DMS153 treated with DMSO at 0.1 percent for 48 hours (cell line): ENCODE measurements at regions not wholly inside any gene's neighbourhood (a gene's known extent, or its start where the extent isn't known, plus 50 kb on each side); places are given as distances from the start of the nearest gene placed in this dataset.
A peak's percentile ranks its signal among the peaks of the same experiment; 100 is the strongest.

Source experiments
- DNase-seq: peaks from one replicate; lab custom pipeline; 2025; ENCODE audit not compliant: unreplicated experiment; lab: John Stamatoyannopoulos, UW

DNA sequence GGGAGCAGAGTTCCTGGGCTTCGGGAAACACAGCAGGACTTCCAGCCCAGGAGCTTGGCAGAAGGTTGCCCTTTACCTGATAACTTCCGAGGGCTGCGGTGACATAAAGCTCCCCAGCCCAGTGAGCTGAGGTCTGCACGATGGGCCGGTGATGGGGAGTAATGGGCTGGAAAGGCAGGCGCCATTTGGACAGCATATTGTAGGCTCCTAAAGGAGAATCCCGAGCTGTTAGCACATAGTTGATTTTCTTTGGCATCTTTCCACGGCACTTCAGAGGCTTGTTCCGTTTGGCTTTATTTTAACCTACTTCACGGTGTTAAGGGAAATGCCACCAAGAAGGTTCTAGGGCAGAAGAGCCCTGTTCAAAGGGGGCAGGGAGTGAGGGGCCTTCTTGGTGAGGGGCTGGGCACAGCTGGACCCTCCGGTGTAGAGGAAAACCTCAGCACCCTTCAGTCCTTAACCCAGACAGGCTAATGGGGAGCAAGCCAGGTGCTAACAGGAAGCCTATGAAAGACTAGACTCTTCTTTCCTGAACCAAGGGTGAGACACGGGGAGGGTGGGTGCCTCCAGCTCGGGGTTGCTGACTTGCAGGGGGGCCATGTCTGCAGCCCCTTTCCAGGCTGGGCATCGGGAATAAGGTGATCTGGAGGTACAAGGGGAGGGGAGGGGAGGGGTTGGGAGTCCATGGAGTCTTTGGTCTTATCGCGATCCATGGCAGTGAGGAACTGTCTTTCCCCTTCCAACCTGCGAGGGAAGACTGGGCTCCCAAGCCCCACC is 347.7 kb downstream of the GLRX3 start:
- DNase-seq, result no peak

DNA sequence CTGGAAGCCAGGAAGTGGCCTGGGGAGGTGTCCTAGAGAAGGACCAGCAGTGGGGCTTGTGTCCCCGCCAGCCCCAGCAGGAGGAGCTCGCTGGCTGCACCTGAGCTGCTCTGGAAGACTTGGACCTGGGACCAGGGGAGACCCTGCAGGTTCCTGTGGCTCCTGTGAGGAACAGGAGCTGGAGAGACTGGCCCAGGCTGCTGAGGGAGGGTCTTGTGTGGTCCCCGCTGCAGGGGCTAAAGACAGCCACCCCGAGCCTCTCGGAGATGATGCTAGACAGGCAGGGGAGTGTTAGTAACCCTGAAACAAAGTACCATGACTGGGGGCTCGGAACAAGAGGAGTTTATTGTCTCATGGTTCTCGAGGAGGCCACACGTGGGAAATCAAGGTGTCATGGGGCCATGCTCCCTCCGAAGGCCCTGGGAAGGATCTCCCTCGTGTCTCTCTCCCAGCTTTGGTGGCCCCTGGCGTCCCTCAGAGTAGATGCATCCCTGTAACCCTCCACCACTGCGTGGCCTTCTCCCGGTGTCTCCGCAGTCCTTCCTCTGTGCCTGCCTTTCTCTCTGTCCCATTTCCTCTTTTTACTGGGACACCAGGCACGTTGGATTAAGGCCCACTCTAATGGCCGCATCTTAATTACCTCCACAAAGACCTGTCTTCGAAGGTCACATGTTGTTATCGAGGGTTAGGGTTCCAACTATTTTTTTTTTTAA is 348.4 kb downstream of the GLRX3 start:
- DNase-seq, result no peak

DNA sequence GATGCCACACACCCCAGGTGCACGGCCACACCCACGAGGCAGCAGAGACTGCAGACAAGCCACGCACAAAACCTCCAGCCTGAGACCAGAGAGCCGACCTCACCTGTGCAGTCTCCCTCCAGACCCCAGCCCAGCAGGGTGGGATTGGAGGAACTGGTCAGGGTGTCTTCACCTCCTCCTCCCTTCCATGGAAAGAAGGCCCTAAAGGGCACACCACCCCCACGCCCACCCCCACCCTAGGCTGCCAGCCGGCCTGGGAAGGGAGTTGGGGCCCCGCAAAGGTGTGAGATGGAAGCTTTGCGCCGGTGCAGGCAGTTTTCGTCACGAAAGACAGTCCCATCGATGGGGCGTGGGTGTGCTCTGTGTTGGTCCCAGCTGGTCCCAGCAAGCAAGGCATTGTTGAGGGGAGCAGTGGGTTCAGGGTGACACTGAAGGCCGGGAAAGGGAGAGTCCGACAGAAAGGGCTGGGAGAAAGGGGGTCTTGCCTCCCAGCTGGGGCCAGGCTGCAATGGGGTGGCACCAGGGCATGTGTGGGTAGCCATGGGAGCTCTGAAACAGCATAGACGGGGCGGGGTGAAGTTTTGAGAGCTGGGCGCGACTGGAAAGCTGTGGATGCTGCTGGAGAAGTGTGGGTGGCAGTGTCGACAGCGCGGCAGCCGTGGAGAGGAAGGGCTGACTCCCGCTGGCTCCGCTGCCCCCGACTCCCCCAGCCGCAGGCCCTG is 349.2 kb downstream of the GLRX3 start:
- no peak for DNase-seq

DNA sequence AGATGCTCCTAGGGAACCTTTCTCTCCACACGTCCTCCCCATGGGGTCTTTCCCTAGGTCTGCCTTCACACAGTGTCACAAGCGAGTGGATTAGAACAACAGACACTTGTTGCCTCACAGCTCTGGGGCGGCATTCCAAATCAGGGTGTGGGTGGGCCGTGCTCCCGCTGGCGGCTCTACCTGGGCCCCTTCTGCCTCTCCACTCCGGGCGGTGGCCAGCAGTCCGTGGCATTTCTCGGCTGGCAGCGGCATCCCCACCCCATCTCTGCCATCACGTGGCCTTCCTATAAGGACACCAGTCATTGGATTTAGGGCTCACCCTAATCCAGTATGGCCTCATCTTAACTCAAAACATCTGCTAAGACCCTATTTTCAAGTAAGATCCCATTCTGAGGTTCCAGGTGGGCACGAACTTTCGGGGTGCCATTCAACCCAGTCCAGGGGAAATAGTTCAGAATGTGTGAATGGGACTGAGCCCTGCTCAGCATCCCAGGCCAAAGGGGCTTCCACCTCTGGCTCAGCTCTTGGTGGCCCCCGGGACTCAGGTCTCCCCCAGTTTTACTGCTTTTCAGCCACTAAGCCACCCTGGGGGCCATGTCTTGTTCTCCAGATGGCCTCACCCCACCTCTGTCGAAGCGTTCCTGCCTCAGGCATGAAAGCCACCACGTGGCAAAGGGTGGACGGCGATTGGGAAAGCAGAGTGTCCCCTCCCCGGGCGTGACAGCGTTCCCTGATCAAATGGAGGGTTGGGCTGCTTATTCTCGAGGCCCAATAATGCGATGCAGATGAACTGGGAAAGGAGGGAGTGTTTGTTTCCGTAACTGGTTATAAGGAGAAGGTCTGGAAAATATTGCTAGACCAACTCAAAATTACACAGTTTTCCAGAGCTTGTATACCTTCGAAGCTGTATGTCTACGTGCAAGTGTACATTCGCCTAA is 350.0 kb downstream of the GLRX3 start:
- no peak for DNase-seq

DNA sequence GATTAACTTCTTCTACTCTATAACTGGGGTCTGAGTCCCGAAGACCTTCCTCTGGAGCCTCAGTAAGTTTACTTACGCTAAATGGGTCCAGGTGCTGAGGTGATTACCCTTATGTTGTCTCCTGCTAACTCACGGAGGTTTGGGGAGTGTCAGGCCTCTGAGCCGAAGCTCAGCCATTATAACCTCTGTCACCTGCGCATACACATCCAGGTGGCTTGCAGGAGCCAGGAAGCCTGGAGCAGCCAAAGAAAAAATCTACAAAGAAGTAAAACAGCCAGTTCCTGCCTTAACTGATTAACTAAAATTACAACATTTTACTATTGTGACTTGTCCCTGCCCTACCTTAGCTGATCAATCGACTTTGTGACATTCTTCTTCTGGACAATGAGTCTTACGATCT is 350.7 kb downstream of the GLRX3 start:
- no peak for DNase-seq

DNA sequence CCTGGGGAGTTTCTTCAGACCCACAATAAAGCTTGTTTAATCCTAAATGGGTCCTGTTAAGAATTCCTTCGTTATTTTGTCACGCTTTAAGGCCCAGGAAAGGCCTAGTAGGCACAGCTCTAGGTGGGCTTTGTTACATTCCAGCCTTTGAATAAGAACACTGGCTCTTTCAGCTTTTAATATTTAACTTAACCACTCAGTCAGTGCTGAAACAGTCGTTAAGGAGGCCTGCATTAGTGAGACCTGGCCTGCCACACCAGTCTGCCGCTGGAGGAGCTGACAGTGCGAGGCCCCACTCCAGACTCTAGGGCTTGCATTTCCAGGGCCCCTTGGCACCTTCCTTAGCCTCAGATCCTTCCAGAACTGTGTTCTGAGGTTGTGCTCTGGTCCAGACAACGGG is 351.4 kb downstream of the GLRX3 start:
- no peak for DNase-seq

DNA sequence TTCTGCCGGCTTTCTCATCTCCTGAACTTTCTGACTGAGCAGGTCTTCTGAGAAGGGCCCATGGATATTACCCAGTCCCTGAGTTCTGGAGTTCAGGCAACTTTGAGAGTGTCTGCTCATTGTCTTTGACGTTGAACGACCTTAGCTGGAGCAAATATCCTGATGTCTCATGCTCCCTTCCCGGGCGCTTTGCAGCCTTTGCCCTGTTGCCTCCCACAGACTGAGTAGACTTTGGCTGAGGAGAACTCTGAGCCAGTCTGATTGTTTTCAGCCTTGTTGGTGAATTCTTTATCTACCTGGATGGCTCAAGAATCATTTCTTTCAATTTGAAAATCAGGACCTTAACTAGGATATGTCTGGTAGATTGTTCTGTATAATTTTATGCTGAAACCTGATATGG is 353.7 kb downstream of the GLRX3 start:
- no peak for DNase-seq

DNA sequence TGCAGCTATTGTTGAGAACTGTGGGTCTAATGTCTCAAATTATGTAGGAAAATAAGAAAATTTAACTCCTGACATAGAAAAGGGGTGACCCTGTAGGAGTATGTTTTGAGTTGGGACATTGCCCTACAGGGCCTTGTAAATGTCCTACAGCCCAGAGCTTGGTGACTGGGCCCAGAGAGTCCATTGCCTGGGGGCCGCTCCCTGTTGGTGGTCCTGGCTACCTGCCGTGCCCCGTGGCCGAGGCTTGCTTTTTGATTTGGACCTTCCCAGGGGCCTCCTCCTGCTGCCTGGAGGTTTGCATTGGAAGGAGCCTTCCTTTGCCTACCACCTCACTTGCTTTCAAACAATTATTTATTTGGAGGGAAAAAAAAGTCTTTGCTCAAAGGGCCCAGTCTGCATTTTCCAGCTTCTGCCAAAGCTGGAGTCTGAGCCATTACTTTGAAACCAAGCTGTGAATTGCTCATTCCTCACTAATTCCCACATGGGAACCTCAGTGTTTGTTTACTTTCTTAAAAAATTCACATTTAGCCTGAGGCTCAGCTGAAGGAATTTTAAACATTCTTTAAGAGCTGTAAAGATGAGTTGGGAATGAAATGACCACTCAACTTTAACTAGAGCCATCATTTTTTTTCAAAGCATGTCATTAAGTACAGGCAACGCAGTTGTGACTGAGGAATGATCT is 355.0 kb downstream of the GLRX3 start:
- DNase-seq, result no peak

DNA sequence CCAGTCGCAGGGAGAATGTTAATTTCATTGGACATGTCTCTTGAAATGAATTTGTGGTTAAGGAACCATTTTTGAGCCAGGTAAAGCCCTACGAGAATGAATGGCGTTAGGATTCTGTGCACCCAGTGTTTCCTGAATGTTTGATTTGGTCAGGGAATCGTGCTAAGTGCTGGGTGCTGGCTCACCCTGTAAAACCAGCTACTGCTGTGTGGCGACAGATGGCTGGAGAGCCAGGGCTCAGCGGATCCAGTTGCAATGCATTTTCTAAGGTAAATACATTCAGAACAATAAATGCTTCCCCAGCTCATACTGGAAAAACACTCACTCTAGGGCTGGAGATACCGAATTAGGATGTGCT is 355.5 kb downstream of the GLRX3 start:
- DNase-seq, result peak; percentile 43

DNA sequence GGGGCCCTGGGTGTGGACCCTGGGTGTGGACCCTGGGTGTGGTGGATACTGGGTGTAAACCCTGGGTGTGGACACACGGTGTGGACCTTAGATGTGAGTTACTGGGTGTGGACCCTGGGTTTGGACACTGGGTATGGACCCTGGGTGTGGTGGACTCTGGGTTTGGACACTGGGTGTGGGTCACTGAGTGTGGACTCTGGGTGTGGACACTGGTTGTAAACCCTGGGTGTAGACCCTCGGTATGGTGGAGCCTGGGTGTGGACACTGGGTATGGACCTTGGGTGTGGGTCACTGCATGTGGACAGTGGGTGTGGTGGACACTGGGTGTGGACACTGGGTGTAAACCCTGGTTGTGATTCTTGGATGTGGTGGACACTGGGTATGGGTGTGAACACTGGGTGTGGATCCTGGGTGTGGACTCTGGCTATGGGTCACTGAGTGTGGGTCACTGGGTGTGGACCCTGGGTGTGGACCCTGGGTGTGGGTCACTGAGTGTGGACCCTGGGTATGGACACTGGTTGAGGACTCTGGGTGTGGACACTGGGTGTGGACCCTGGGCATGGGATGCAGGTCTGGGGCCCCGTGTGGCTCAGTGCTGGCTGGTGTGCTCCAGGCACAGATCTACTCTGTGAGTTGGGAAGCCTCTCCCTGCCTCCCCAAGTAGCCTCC is 356.2 kb downstream of the GLRX3 start:
- DNase-seq, result no peak

DNA sequence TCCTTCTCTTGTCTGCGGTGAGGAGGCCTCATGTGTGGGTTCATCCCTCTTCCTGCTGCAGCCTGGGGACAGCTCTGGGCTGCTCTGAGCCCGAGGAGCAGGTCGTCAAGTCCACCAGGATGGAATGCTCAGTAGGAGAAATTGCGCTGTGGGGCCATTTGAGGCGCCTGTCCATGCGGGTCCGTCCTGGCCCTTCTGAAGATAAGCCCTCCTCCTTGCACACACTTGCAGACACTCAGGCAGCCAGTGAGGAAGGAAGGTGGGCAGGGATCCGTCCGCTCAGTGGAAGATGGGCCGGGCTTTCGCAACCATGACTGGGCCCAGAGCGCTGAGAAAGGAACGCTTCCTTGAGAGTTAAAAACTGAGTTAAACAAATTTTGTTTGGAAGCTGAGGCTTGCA is 356.8 kb downstream of the GLRX3 start:
- no peak for DNase-seq

DNA sequence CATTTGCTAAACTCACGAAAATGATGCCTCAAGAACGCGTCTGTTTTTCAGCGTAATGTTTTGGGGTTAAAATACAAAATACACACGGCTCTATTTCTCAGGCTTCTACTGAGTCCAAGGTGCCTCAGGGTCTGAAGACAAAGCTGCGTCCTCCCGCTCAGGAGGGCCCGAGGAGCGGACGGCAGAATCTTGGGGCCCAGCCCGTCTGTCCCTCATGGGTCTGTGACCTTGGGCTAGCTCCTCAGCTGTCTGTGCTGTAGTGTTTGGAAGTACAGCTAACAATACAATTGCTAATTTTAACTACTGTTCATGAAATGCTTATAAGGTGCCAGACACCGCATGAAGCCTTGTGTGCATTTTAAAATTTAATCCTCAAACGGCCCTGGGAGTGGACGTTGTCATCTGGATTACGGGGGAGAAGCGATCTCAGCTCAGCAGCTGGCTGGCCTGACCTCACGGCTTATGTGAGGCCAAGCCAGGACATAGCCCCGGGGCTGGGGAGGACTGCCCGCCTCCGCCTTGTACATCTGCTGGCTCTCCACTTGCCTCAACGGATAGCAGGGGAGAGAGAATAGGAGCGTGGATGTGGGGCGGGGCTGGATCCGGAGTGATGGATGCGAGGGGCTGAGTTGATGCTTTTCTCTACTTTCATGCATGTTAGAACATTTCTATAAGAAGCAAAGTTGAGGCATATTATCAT is 357.4 kb downstream of the GLRX3 start:
- no peak for DNase-seq

DNA sequence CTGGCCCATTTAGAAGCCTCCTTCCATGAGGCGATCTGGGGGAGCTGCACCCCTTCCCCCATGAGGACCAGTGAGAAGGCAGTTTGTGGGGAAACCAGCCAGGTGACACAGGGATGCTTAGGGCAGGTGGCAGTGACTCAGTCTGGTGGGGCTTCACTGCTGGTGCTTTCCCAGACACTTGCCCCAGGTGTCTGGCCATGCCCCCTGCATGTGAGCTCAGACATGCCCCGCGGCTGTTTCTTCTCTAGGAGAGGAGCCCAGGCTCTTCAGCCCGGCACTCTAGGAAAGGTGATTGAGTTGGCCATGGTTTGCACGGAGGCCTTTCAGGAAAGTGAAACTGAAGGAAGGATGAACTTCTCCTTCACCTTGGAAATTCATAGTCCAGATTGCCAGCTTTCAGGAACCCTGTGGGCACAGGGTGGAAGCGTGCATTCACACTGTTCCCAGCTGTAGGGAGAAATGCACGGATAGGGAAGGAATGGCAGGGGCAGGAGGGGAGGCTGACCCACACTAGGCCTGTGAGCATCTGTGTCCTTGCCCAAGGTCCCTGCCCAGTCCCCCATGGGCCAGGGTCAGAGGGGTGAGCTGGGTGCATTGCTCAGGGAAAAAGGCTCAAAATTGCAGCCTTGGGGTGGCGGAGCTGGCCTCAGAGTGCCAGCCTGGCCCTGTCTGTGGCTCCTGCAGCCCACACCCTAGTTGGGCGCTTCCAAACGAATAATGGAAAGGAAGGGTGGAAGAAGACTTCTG is 359.1 kb downstream of the GLRX3 start:
- DNase-seq, result no peak

DNA sequence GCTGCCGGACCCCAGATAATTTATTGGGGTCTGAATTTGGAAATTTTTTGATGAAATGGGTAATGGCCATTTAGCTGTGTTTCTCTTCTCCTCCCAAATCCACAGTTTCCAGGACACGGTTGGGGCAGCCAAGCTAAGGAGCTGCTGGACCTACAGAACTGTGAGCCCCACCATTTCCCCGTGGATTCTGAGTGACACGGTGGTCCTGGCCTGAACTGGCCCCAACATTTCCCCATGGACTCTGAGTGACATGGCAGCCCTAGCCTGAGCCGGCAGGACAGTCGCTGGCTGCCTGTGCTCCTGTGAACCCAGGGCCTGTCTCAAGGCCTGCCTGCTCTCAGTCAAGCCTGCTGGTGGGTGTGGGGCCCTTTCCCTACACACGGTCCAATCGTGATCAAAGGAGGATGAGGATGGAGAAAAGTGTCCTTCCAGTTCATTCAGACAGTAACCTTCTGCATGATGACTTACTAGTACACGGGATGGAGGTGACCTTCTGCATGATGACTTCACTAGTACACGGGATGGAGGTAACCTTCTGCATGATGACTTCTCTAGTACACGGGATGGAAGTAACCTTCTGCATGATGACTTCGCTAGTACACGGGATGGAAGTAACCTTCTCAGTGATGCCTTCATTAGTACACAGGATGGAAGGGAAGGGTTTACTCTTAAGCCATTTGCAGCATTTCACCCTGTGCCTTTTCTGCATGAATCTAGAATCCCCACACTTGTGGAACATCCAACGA is 359.9 kb downstream of the GLRX3 start:
- DNase-seq, result no peak

DNA sequence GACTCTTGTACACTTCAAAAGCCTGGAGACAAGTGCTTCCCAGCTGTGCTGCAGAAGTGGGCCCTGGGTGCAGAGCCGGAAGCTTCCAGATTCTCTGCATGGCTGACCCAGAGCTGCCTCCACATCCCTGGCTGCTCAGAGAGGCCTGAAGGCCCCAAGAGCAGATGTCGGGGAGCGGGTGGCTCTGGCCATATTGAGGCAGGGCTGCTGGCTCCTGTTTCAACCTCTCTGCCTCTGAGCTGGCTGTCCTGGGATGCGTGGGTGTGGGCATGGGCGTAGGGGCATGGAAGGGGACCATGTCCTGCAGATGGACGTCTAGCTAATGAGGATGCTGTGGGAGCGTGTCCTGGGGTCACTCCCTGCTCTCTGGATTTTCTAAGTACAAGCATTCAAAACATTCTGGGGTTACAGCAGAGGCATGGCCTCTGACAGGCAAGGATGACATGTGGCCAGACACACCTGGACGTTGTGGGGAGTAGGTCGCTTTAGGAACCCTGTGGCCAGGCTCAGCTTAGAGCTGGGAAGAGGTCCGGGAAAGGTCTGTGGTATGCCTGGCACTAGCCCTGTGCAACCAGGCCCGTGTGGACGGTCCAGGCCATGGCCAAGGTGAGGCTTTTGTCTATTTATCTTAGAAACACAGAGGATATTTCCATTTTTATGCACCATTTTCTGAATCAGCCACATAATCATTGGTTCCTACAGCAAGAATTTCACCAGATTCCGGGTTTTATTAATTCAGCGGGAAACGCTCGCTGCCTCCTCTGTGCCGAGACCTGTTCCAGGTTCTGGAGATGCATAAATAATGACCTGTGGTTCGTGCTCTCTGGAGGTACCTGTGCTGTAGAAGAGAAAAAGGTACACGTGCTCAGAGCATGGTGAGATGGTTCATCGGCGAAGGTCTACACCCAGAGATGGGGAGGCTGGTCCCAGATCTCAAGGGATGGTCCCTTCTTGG is 361.1 kb downstream of the GLRX3 start:
- no peak for DNase-seq

DNA sequence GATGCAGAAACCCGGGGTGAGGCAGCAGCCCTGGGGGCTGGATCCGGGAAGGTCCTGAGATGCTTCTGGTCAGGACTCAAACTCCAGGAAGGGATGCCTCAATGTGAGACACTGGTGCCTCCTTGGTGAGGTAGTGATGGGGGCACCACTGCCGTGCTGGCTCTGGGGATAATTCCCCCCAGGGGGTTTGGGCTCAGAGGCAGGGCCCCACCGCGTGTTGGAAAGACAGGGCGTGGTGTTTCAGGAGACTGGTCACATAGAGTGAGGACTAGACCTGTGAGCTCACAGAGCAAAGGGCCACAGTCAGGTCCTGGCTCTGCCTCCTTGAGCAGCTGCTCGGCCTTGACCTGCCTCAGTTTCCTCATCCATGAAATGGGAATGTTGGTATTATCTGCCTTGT is 361.9 kb downstream of the GLRX3 start:
- DNase-seq, result no peak

DNA sequence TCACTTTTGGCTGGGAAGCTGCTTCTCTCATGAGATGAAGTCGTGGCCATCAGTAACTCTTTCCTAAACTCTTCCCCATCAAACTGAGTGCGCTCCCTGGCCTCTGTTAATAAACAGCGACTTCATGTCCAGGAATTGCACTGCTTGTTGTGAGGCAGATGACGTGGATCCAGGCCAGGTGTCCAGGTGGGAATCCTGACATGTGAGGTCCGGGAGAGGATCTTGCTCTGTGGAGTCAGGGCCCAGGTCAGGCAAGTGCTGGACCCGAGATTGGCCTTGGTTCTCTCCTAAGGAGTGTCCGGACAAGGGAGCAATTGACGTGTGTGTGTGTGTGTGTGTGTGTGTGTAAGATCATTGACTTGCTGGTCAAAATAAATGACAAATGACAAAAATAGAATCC is 362.7 kb downstream of the GLRX3 start:
- DNase-seq, result no peak
